SU-DHL-6 (cell line): ENCODE measurements at regions not wholly inside any gene's neighbourhood (a gene's known extent, or its start where the extent isn't known, plus 50 kb on each side); places are given as distances from the start of the nearest gene placed in this dataset.

Experiments
- EZH2phosphoT487 ChIP-seq: fragments of 200-600 bp; sonication (generic), shearing (Covaris generic); conservative IDR thresholded peaks from 2 replicates; pipeline ENCODE4 v1.6.1; 2018; ENCODE audit warnings: mild to moderate bottlenecking, antibody characterized with exemption, low read length, moderate library complexity, mixed read lengths
- TF ChIP-seq, protein P1 (sequence below): fragments of 200-600 bp; sonication (generic); IDR thresholded peaks from one replicate; pipeline ENCODE4 v1.5.1; 2017; ENCODE audit warnings: antibody characterized with exemption, mild to moderate bottlenecking, low read length, moderate library complexity; ENCODE audit not compliant: insufficient read depth, poor library complexity, severe bottlenecking

DNA sequence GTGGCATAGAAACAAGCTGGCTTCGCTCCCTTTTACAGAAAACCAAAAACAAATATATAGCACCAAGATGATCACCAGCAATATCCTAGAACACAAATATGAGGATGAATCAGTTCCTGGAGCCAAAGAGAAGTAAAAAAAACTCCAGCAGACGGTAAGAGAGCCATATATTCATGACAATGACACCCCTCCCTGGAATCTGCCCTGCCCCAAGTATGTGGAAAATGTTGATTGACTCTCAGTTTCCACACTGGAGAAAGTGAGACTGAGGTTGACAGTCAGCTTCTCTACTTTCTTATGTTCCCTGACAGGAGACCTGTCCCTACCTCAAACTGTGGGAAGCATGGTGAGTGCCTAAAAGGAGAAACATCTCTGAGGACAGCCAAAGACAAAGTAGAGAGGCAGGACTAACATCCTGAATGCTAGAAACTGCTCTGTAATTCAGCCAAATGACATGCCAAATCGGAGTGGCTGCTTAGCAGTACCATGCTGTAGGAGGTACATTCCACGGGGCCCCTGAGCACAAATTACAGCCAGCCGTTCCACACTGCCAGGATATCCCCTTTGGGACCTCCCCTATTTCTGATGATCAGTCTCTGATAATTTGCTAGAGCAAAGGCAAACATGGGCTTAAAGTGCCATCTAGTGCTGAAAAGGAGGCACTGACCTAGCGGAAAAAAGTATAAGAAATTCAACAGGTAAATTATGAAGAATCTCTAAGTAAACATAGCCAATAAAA lies 424.0 kb upstream of the RGMB start:
- TF ChIP-seq, protein P1, sequence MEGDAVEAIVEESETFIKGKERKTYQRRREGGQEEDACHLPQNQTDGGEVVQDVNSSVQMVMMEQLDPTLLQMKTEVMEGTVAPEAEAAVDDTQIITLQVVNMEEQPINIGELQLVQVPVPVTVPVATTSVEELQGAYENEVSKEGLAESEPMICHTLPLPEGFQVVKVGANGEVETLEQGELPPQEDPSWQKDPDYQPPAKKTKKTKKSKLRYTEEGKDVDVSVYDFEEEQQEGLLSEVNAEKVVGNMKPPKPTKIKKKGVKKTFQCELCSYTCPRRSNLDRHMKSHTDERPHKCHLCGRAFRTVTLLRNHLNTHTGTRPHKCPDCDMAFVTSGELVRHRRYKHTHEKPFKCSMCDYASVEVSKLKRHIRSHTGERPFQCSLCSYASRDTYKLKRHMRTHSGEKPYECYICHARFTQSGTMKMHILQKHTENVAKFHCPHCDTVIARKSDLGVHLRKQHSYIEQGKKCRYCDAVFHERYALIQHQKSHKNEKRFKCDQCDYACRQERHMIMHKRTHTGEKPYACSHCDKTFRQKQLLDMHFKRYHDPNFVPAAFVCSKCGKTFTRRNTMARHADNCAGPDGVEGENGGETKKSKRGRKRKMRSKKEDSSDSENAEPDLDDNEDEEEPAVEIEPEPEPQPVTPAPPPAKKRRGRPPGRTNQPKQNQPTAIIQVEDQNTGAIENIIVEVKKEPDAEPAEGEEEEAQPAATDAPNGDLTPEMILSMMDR: peak; percentile 52
- no peak for TF ChIP-seq EZH2phosphoT487
